Astrocyte (in vitro differentiated cells and primary cell): ENCODE measurements at regions not wholly inside any gene's neighbourhood (a gene's known extent, or its start where the extent isn't known, plus 50 kb on each side); places are given as distances from the start of the nearest gene placed in this dataset.
"Not testable (repeated sequence)": the region's sequence is repeated elsewhere in the genome, so short reads cannot be mapped to it uniquely, and the experiment has no call there.

Experiments
- DNase-seq: peaks from one replicate; pipeline ENCODE4 v3.0.0-alpha.2; 2010; ENCODE audit warnings: low read depth
- FAIRE-seq: peaks from 2 replicates; lab custom pipeline; 2011; peaks lifted over from hg19 to GRCh38; lab: Jason Lieb, UNC
- H2AFZ ChIP-seq: 2 replicates; pipeline ENCODE4 v1.6.0; 2012; ENCODE audit warnings: low read depth, low read length, inconsistent platforms
- H3K27ac ChIP-seq: 2 replicates; pipeline ENCODE4 v1.5.1; 2011; ENCODE audit warnings: low read depth, low read length, inconsistent platforms
- H3K27me3 ChIP-seq: 2 replicates; pipeline ENCODE4 v1.6.0; 2011; ENCODE audit warnings: low read length, inconsistent platforms; ENCODE audit not compliant: insufficient read depth
- H3K36me3 ChIP-seq: 2 replicates; pipeline ENCODE4 v1.5.1; 2011; ENCODE audit warnings: low read length, inconsistent platforms; ENCODE audit not compliant: insufficient read depth
- H3K4me1 ChIP-seq: 2 replicates; pipeline ENCODE4 v1.5.1; 2011; ENCODE audit warnings: low read length, inconsistent platforms; ENCODE audit not compliant: insufficient read depth
- H3K4me2 ChIP-seq: 2 replicates; pipeline ENCODE4 v1.6.0; 2012; ENCODE audit warnings: low read length, inconsistent platforms
- H3K4me3 ChIP-seq: 2 replicates; pipeline ENCODE4 v1.5.1; 2011; ENCODE audit warnings: low read depth, mild to moderate bottlenecking, low read length, inconsistent platforms; ENCODE audit not compliant: insufficient read depth
- H3K79me2 ChIP-seq: 2 replicates; pipeline ENCODE4 v1.6.0; 2012; ENCODE audit warnings: mild to moderate bottlenecking, low read length, inconsistent platforms; ENCODE audit not compliant: insufficient read depth
- H3K9ac ChIP-seq: 2 replicates; pipeline ENCODE4 v1.6.0; 2012; ENCODE audit warnings: mild to moderate bottlenecking, low read length, inconsistent platforms
- H3K9me3 ChIP-seq: 2 replicates; pipeline ENCODE4 v1.5.1; 2012; ENCODE audit warnings: low read depth, mild to moderate bottlenecking, low read length, inconsistent platforms; ENCODE audit not compliant: insufficient read depth
- H4K20me1 ChIP-seq: 2 replicates; pipeline ENCODE4 v1.6.0; 2012; ENCODE audit warnings: low read length, inconsistent platforms; ENCODE audit not compliant: insufficient read depth
- H3K27ac Mint-ChIP-seq: one replicate; pipeline ENCODE4 v1.8.0; 2021; ENCODE audit warnings: mild to moderate bottlenecking, mixed read lengths; ENCODE audit not compliant: unreplicated experiment
- H3K27me3 Mint-ChIP-seq: one replicate; pipeline ENCODE4 v1.8.0; 2021; ENCODE audit warnings: low read depth, mixed read lengths; ENCODE audit not compliant: unreplicated experiment
- H3K36me3 Mint-ChIP-seq: one replicate; pipeline ENCODE4 v1.8.0; 2021; ENCODE audit warnings: low read depth, mixed read lengths; ENCODE audit not compliant: unreplicated experiment
- H3K4me1 Mint-ChIP-seq: one replicate; pipeline ENCODE4 v1.8.0; 2021; ENCODE audit warnings: low read depth, mixed read lengths; ENCODE audit not compliant: unreplicated experiment
- H3K4me3 Mint-ChIP-seq: one replicate; pipeline ENCODE4 v1.8.0; 2021; ENCODE audit warnings: mild to moderate bottlenecking, moderate library complexity, mixed read lengths; ENCODE audit not compliant: unreplicated experiment
- H3K9me3 Mint-ChIP-seq: one replicate; pipeline ENCODE4 v1.8.0; 2021; ENCODE audit warnings: mild to moderate bottlenecking, mixed read lengths; ENCODE audit not compliant: unreplicated experiment
- CTCF ChIP-seq: IDR thresholded peaks from 2 replicates; pipeline ENCODE4 v1.5.1; 2011; ENCODE audit warnings: low read depth, mild to moderate bottlenecking, inconsistent platforms, low read length, moderate library complexity; ENCODE audit not compliant: insufficient read depth
- EZH2 ChIP-seq: IDR thresholded peaks from 2 replicates; pipeline ENCODE4 v1.6.1; 2012; ENCODE audit warnings: mild to moderate bottlenecking, low read length, inconsistent platforms; ENCODE audit not compliant: insufficient read depth

GRCh38 chr4:31023742-31024141 lies 303.6 kb downstream of the PCDH7 start:
- Histone ChIP-seq H3K27me3 (no peaks in the 10 kb centered on the region), H3K9ac (no peak overlapping the region), H3K4me1 (no peaks in the 10 kb centered on the region), H3K4me2 (no peak overlapping the region), H3K4me3 (no peak overlapping the region), H3K79me2 (no peaks in the 10 kb centered on the region), H3K9me3 (no peaks in the 10 kb centered on the region), H4K20me1 (no peaks in the 10 kb centered on the region), H3K36me3 (no peaks in the 10 kb centered on the region), H2AFZ (no peak overlapping the region), H3K27ac (no peak overlapping the region)
- Mint-ChIP-seq H3K4me1 (no peaks in the 10 kb centered on the region), H3K27me3 (no peaks in the 10 kb centered on the region), H3K9me3 (no peaks in the 10 kb centered on the region), H3K36me3 (no peaks in the 10 kb centered on the region), H3K4me3 (no peak overlapping the region), H3K27ac (no peak overlapping the region)
- DNase-seq: no peak
- TF ChIP-seq EZH2 (no peak), CTCF (no peak)
- FAIRE-seq: no peak

- H3K27me3 Mint-ChIP-seq, H3K4me1 ChIP-seq, H3K36me3 Mint-ChIP-seq, H3K27ac ChIP-seq, H3K4me3 Mint-ChIP-seq, H3K9me3 Mint-ChIP-seq, H4K20me1 ChIP-seq, H3K4me3 ChIP-seq, H3K4me2 ChIP-seq, H3K27ac Mint-ChIP-seq, H2AFZ ChIP-seq, FAIRE-seq, DNase-seq, H3K79me2 ChIP-seq, H3K36me3 ChIP-seq, H3K4me1 Mint-ChIP-seq, H3K27me3 ChIP-seq, H3K9ac ChIP-seq, H3K9me3 ChIP-seq: not testable (repeated sequence)
Observed at GRCh38 chr4:31024781-31025180, 304.6 kb downstream of the PCDH7 start.

- no peak overlapping the region for H3K4me3 Mint-ChIP-seq
- H3K27me3 Mint-ChIP-seq: no peaks in the 10 kb centered on the region
- H2AFZ ChIP-seq: no peak overlapping the region
- no peak overlapping the region for H3K27ac Mint-ChIP-seq
- H3K36me3 ChIP-seq: no peaks in the 10 kb centered on the region
- H4K20me1 ChIP-seq: no peaks in the 10 kb centered on the region
- H3K36me3 Mint-ChIP-seq: no peaks in the 10 kb centered on the region
- H3K9me3 ChIP-seq: no peaks in the 10 kb centered on the region
- no peaks in the 10 kb centered on the region for H3K4me1 Mint-ChIP-seq
- no peaks in the 10 kb centered on the region for H3K27me3 ChIP-seq
- H3K4me1 ChIP-seq: no peaks in the 10 kb centered on the region
- FAIRE-seq (no peak), DNase-seq (no peak)
- no peaks in the 10 kb centered on the region for H3K79me2 ChIP-seq
- no peak overlapping the region for H3K4me2 ChIP-seq
- TF ChIP-seq EZH2 (no peak), CTCF (no peak)
- no peaks in the 10 kb centered on the region for H3K9me3 Mint-ChIP-seq
- H3K9ac ChIP-seq: no peak overlapping the region
- no peak overlapping the region for H3K4me3 ChIP-seq
- H3K27ac ChIP-seq: no peak overlapping the region
Observed at GRCh38 chr4:31026256-31026655, 306.1 kb downstream of the PCDH7 start.
